GM03348 (cell line): ENCODE measurements at regions not wholly inside any gene's neighbourhood (a gene's known extent, or its start where the extent isn't known, plus 50 kb on each side); places are given as distances from the start of the nearest gene placed in this dataset.
"Not testable (repeated sequence)": the region's sequence is repeated elsewhere in the genome, so short reads cannot be mapped to it uniquely, and the experiment has no call there.

ENCODE experiments used
- DNase-seq: peaks from one replicate; pipeline ENCODE4 v3.0.0; 2012; ENCODE audit warnings: low spot score

GRCh38 chr6:91291071-91291470 is 704.2 kb upstream of the MAP3K7 start:
- no peak for DNase-seq

GRCh38 chr6:91288741-91289140 is 701.9 kb upstream of the MAP3K7 start:
- DNase-seq: no peak

- no peak for DNase-seq
These were observed 695.0 kb upstream of the MAP3K7 start for GRCh38 chr6:91281901-91282300.

GRCh38 chr6:91280494-91280830 is 693.6 kb upstream of the MAP3K7 start:
- no peak for DNase-seq

DNA sequence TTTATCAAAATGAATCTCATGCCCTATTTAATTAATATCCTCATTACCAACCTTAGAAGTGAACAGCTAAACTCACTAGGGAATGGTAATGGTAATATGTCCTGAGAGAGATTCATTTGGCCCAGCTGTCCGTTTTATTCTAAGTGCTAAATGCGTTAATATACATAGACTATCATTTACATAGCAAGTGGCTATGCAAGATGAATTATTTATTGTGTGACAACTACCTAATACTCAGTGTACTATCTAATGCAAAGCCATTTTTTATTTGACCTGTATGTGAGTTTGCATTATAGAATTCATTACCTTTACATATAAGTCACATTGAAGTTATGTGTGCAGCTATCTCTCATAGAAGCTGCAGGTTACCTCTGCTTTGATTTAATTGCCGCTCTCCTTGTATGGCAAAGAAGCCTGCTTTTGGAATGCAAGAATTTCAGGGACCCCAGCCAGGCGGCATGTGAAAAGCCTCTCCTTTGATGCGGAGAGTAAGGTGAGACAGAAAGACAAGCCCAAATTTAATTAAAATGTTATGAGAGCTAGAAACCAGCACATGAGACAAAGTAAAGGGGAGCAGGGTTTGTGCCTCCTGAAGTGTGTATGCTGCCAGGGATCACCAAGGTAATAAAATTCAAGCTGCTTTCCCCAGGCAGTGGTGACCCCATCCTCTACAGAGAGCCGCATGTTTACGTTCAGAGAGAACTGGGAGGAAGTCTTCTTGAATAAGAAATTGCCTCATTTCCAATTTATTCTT is 693.0 kb upstream of the MAP3K7 start:
- no peak for DNase-seq

DNA sequence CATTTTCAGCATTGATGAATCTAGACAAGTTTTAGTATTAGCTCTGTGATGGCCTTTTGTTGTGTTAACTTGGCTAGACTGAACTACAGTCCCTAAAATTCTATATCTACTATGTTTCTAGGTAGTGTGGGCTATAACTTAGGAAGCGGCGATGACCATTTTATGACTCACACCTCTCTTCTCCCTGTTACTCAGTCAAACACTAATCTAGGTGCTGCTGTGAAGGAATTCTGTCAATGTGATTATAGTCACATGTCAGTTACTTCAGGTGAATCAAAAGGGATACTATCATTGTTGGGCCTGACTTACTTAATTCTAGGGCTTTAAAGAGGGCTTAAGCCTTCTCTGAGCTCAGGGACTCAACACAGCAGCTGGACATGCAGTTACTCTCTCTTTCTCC is 691.5 kb upstream of the MAP3K7 start:
- no peak for DNase-seq

DNA sequence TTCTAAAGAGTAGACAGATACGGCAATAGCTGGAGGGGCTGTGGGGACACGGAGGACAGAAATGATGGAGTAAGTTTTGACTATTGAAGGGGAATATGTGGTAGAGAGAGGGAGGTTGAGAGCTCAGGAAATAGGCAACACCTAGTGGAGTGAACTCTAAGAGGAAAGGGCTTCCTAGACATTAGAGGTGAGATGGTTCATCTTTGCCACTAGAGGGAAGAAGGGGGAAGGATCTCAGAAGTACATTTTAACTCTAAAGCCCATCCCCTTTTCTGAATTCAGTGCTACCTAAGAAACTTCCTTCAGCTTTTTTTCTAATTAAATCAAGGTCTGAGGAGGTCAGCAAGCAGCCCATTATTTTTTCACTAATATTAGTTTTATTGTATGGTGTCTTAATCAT is 689.4 kb upstream of the MAP3K7 start:
- DNase-seq: no peak

- no peak for DNase-seq
These were observed 686.9 kb upstream of the MAP3K7 start for GRCh38 chr6:91273729-91274128.

- DNase-seq: no peak
These were observed 684.9 kb upstream of the MAP3K7 start for GRCh38 chr6:91271807-91272206.

GRCh38 chr6:91268941-91269340 is 682.1 kb upstream of the MAP3K7 start:
- DNase-seq: no peak

- DNase-seq: no peak
These were observed 680.4 kb upstream of the MAP3K7 start for GRCh38 chr6:91267246-91267645.

- DNase-seq: no peak
These were observed 679.3 kb upstream of the MAP3K7 start for GRCh38 chr6:91266156-91266555.

GRCh38 chr6:91243436-91243835 is 656.6 kb upstream of the MAP3K7 start:
- DNase-seq: no peak

DNA sequence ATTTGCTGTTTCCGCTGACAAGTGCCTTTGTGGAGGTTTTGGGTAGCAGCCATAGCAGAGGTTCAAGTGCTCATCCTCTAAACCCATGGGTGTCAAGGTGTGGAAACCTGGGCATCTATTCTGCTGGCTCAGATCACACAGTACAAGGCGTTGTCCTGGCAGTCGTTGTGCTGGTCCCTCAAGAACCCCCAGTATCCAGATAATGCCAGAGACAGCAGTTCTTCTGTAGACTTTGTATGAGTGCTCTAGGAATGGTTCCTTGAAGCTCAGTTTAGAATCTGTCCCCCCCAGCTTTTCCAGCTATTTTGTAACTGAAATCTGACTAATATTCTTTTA is 655.7 kb upstream of the MAP3K7 start:
- no peak for DNase-seq

- no peak for DNase-seq
These were observed 655.2 kb upstream of the MAP3K7 start for GRCh38 chr6:91241946-91242613.

GRCh38 chr6:91240878-91241603 is 654.2 kb upstream of the MAP3K7 start:
- no peak for DNase-seq

GRCh38 chr6:91221072-91221720 is 634.3 kb upstream of the MAP3K7 start:
- DNase-seq: no peak

GRCh38 chr6:91213229-91213901 is 626.5 kb upstream of the MAP3K7 start:
- no peak for DNase-seq

- DNase-seq: no peak
These were observed 611.9 kb upstream of the MAP3K7 start for GRCh38 chr6:91198588-91199255.

- no peak for DNase-seq
These were observed 609.9 kb upstream of the MAP3K7 start for GRCh38 chr6:91196729-91197128.

- no peak for DNase-seq
These were observed 606.6 kb upstream of the MAP3K7 start for GRCh38 chr6:91193446-91193845.

DNA sequence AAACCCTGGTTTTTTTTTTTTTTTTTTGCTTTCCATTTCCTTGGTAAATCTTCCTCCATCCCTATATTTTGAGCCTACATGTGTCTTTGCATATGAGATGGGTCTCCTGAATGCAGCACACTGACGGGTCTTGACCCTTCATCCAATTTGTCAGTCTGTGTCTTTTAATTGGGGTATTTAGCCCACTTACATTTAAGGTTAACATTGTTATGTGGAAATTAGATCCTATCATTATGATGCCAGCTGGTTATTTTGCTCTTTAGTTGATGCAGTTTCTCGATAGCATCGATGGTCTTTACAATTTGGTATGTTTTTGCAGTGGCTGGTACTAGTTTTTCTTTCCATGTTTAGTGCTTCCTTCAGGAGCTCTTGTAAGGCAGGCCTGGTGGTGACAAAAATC is 603.2 kb upstream of the MAP3K7 start:
- DNase-seq: not testable (repeated sequence)
